OCI-LY3 (cell line): ENCODE measurements at regions not wholly inside any gene's neighbourhood (a gene's known extent, or its start where the extent isn't known, plus 50 kb on each side); places are given as distances from the start of the nearest gene placed in this dataset.

Experiments
- CTCF ChIP-seq: fragments of 200-600, 300-600 bp; sonication (generic); IDR thresholded peaks from 2 replicates; pipeline ENCODE4 v1.5.1; 2014; ENCODE audit warnings: antibody characterized with exemption, low read length, low read depth
- EZH2phosphoT487 ChIP-seq: fragments of 200-600 bp; shearing (Covaris generic); IDR thresholded peaks from 2 replicates; pipeline ENCODE4 v1.6.1; 2018; ENCODE audit warnings: antibody characterized with exemption, mixed run types, low read depth

DNA sequence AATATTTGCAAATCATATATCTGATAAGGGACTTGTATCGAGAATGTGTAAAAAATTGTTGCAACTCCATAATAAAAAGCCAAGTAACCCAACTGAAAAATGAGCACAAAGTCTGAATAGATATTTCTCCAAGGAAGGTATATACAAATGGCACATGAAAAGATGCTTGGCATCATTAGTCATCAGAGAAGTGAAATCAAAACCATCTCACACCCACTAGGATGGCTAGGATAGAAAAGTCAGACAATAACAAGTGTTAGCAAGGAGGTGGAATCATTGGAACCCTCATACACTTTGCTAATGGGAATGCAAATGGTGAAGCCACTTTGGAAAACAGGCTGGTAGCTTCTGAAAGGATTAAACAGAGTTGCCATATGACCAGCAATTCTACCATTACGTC lies 182.7 kb downstream of the ERCC6L2 start:
- TF ChIP-seq CTCF (no peak), EZH2phosphoT487 (no peak)
